ENCODE measurements at regions not wholly inside any gene's neighbourhood (a gene's known extent, or its start where the extent isn't known, plus 50 kb on each side); places are given as distances from the start of the nearest gene placed in this dataset.

- TF ChIP-seq CTCF (conservative IDR thresholded peaks at IDR 0.05; ENCODE audit: low read length) (no peak), EZH2phosphoT487 (IDR thresholded peaks at IDR 0.05; ENCODE audit: borderline replicate concordance) (no peak)
Measured at GRCh38 chr2:5484868-5485267, 207.3 kb upstream of the SOX11 start.
